Central memory CD8-positive, alpha-beta T cell (primary cell): ENCODE measurements at regions not wholly inside any gene's neighbourhood (a gene's known extent, or its start where the extent isn't known, plus 50 kb on each side); places are given as distances from the start of the nearest gene placed in this dataset.
"Not testable (repeated sequence)": the region's sequence is repeated elsewhere in the genome, so short reads cannot be mapped to it uniquely, and the experiment has no call there.

ENCODE experiments used
- ATAC-seq: fragments of 150-1000 bp; cut with Tn5 transposase; replicated peaks from 2 replicates; pipeline ENCODE4 v1.10.0; 2022; ENCODE audit warnings: mild to moderate bottlenecking, moderate FRiP score, moderate number of reproducible peaks; ENCODE audit not compliant: poor library complexity, severe bottlenecking; ENCODE audit errors: extremely low read depth
- DNase-seq, 2 donors: peaks; one replicate each; pipeline ENCODE4 v3.0.0; 2021; ENCODE audit warnings: low spot score in 2 of 2
- H3K27ac Mint-ChIP-seq: one replicate; pipeline ENCODE4 v1.8.0; 2022; ENCODE audit warnings: low read depth, mild to moderate bottlenecking, moderate library complexity, mixed read lengths
- H3K27me3 Mint-ChIP-seq: one replicate; pipeline ENCODE4 v1.8.0; 2022; ENCODE audit warnings: mixed read lengths
- H3K36me3 Mint-ChIP-seq: one replicate; pipeline ENCODE4 v1.8.0; 2022; ENCODE audit warnings: mild to moderate bottlenecking, moderate library complexity, mixed read lengths; ENCODE audit not compliant: insufficient read depth
- H3K4me1 Mint-ChIP-seq: one replicate; pipeline ENCODE4 v1.8.0; 2022; ENCODE audit warnings: mixed read lengths
- H3K4me3 Mint-ChIP-seq: one replicate; pipeline ENCODE4 v1.8.0; 2022; ENCODE audit warnings: mild to moderate bottlenecking, moderate library complexity, mixed read lengths
- H3K9me3 Mint-ChIP-seq: one replicate; pipeline ENCODE4 v1.8.0; 2022; ENCODE audit warnings: mixed read lengths

- H3K4me1 Mint-ChIP-seq, DNase-seq, H3K27ac Mint-ChIP-seq: not testable (repeated sequence)
These were observed 65.0 kb upstream of the TP53TG3 start for GRCh38 chr16:32740766-32741499.

More at GRCh38 chr16:32740766-32741499, 65.0 kb upstream of the TP53TG3 start:
- H3K9me3 Mint-ChIP-seq, H3K27me3 Mint-ChIP-seq, H3K4me3 Mint-ChIP-seq, H3K36me3 Mint-ChIP-seq: not testable (repeated sequence)
- ATAC-seq = peak; percentile 79
